SK-N-MC (cell line): ENCODE measurements at regions not wholly inside any gene's neighbourhood (a gene's known extent, or its start where the extent isn't known, plus 50 kb on each side); places are given as distances from the start of the nearest gene placed in this dataset.

Source experiments
- EZH2 ChIP-seq: fragments of 200-600 bp; sonication (generic); IDR thresholded peaks from one replicate; pipeline ENCODE4 v1.6.1; 2017; ENCODE audit warnings: antibody characterized with exemption
- FOXP2 ChIP-seq: optimal IDR thresholded peaks from 2 replicates; pipeline ENCODE3; 2011; ENCODE audit warnings: mild to moderate bottlenecking, moderate library complexity; ENCODE audit not compliant: insufficient read depth; ENCODE audit errors: extremely low read length, control extremely low read depth
- POLR2AphosphoS5 ChIP-seq: IDR thresholded peaks from 2 replicates; pipeline ENCODE4 v1.6.1; 2012; ENCODE audit warnings: mild to moderate bottlenecking, low read depth, low read length, borderline replicate concordance

GRCh38 chr13:50672025-50672424 lies 171.5 kb downstream of the DLEU7 start:
- TF ChIP-seq EZH2 (no peak), FOXP2 (no peak), POLR2AphosphoS5 (no peak)
